ENCODE measurements at regions not wholly inside any gene's neighbourhood (a gene's known extent, or its start where the extent isn't known, plus 50 kb on each side); places are given as distances from the start of the nearest gene placed in this dataset.
A peak's percentile ranks its signal among the peaks of the same experiment; 100 is the strongest.

GRCh38 chr18:73841661-73842060 lies 306.0 kb downstream of the FBXO15 start:
- TF ChIP-seq CTCF (conservative IDR thresholded peaks at IDR 0.05), result peak; percentile 48; the same call in 1 of the 2 replicates
- peak overlapping the region; percentile 39 for H3K27ac ChIP-seq

GRCh38 chr18:73840319-73840945 lies 307.2 kb downstream of the FBXO15 start:
- TF ChIP-seq CTCF (conservative IDR thresholded peaks at IDR 0.05), result no peak
- no peak overlapping the region for H3K27ac ChIP-seq

GRCh38 chr18:73839441-73839840 lies 308.2 kb downstream of the FBXO15 start:
- H3K27ac ChIP-seq, result no peak overlapping the region
- TF ChIP-seq CTCF (conservative IDR thresholded peaks at IDR 0.05), result no peak

GRCh38 chr18:73838107-73838506 lies 309.5 kb downstream of the FBXO15 start:
- H3K27ac ChIP-seq, result no peak overlapping the region

GRCh38 chr18:73835656-73836364 lies 311.8 kb downstream of the FBXO15 start:
- TF ChIP-seq CTCF (conservative IDR thresholded peaks at IDR 0.05), result no peak

More at GRCh38 chr18:73838107-73838506, 309.5 kb downstream of the FBXO15 start:
- TF ChIP-seq CTCF (conservative IDR thresholded peaks at IDR 0.05), result no peak

GRCh38 chr18:73835039-73835438 lies 312.6 kb downstream of the FBXO15 start:
- no peak for TF ChIP-seq CTCF (conservative IDR thresholded peaks at IDR 0.05)
- no peak overlapping the region for H3K27ac ChIP-seq

More at GRCh38 chr18:73835656-73836364, 311.8 kb downstream of the FBXO15 start:
- no peak overlapping the region for H3K27ac ChIP-seq

- H3K27ac ChIP-seq, result no peak overlapping the region
- no peak for TF ChIP-seq CTCF (conservative IDR thresholded peaks at IDR 0.05)
Observed at GRCh38 chr18:73831688-73832087, 315.9 kb downstream of the FBXO15 start.
